Neural progenitor cell (in vitro differentiated cells): ENCODE measurements at regions not wholly inside any gene's neighbourhood (a gene's known extent, or its start where the extent isn't known, plus 50 kb on each side); places are given as distances from the start of the nearest gene placed in this dataset.
A peak's percentile ranks its signal among the peaks of the same experiment; 100 is the strongest.

ENCODE experiments used
- DNase-seq: peaks from one replicate; pipeline ENCODE4 v3.0.0-alpha.2; 2016; ENCODE audit warnings: low spot score
- H2AFZ ChIP-seq: fragments of 200-600 bp; sonication (generic); replicated peaks from 2 replicates; pipeline ENCODE4 v1.6.1; 2016; ENCODE audit warnings: antibody characterized with exemption
- H3F3A ChIP-seq: fragments of 200-600 bp; sonication (generic); 2 replicates; pipeline ENCODE4 v1.6.1; 2016; ENCODE audit warnings: antibody characterized with exemption, low read depth
- H3K27ac ChIP-seq: fragments of 200-600 bp; sonication (generic); 2 replicates; pipeline ENCODE4 v1.5.1; 2016; ENCODE audit warnings: mild to moderate bottlenecking
- H3K27me3 ChIP-seq: fragments of 200-600 bp; sonication (generic); 2 replicates; pipeline ENCODE4 v1.6.1; 2016; ENCODE audit warnings: mild to moderate bottlenecking, moderate library complexity
- H3K36me3 ChIP-seq: fragments of 200-600 bp; sonication (generic); 2 replicates; pipeline ENCODE4 v1.5.1; 2016
- H3K4me1 ChIP-seq: fragments of 200-600 bp; sonication (generic); 2 replicates; pipeline ENCODE4 v1.6.1; 2016; ENCODE audit warnings: mixed run types
- H3K4me2 ChIP-seq: fragments of 200-600 bp; sonication (generic); 2 replicates; pipeline ENCODE4 v1.6.1; 2016
- H3K4me3 ChIP-seq: fragments of 200-600 bp; sonication (generic); 2 replicates; pipeline ENCODE4 v1.5.1; 2016
- H3K79me2 ChIP-seq: fragments of 200-600 bp; sonication (generic); 2 replicates; pipeline ENCODE4 v1.6.1; 2016; ENCODE audit warnings: low read depth
- H3K9ac ChIP-seq: fragments of 200-600 bp; sonication (generic); 2 replicates; pipeline ENCODE4 v1.6.1; 2016
- H3K9me3 ChIP-seq: fragments of 200-600 bp; sonication (generic); 2 replicates; pipeline ENCODE4 v1.5.1; 2016; ENCODE audit warnings: low read depth
- H4K20me1 ChIP-seq: fragments of 200-600 bp; sonication (generic); 2 replicates; pipeline ENCODE4 v1.6.1; 2016; ENCODE audit warnings: low read depth
- H3K27ac Mint-ChIP-seq: 3 replicates; pipeline ENCODE4 v1.8.0; 2021; ENCODE audit warnings: mixed read lengths
- H3K27me3 Mint-ChIP-seq: 2 replicates; pipeline ENCODE4 v1.8.0; 2022; ENCODE audit warnings: low read depth, mild to moderate bottlenecking, inconsistent platforms, moderate library complexity, mixed read lengths; ENCODE audit not compliant: insufficient read depth
- H3K36me3 Mint-ChIP-seq: 3 replicates; pipeline ENCODE4 v1.8.0; 2021; ENCODE audit warnings: mixed read lengths
- H3K4me1 Mint-ChIP-seq: 3 replicates; pipeline ENCODE4 v1.8.0; 2021; ENCODE audit warnings: mixed read lengths
- H3K4me3 Mint-ChIP-seq: 3 replicates; pipeline ENCODE4 v1.8.0; 2021; ENCODE audit warnings: mild to moderate bottlenecking, moderate library complexity, mixed read lengths
- H3K9me3 Mint-ChIP-seq: 3 replicates; pipeline ENCODE4 v1.8.0; 2020; ENCODE audit warnings: mixed read lengths
- EZH2 ChIP-seq: fragments of 200-600 bp; sonication (generic); IDR thresholded peaks from 2 replicates; pipeline ENCODE4 v1.6.1; 2017; ENCODE audit warnings: antibody characterized with exemption, mild to moderate bottlenecking, moderate library complexity
- EZH2phosphoT487 ChIP-seq: fragments of 200-600 bp; sonication (generic); IDR thresholded peaks from 2 replicates; pipeline ENCODE4 v1.6.1; 2017; ENCODE audit warnings: antibody characterized with exemption
- TF ChIP-seq, protein P1 (sequence below): fragments of 200-600 bp; sonication (generic); IDR thresholded peaks from 2 replicates; pipeline ENCODE4 v1.5.1; 2017; ENCODE audit warnings: antibody characterized with exemption, mild to moderate bottlenecking

DNA sequence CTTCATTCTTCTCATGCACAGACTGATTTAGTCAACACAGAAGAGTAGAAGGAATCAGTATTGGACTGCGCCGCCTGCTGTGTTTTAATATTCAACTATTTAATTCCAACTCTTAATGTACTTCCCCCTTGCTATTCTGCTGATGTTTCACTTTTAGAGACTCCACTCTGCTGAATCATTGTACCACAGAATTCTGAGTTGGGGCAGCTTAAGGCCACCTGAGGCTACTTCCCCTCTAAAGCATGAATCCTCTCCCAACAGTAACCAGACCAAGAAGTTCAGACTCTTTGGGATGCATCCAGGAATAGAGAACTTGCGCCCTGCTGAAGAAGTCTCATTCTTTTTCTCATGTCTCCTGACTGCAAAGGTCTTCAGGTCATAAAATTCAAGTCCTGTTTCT lies 708.8 kb downstream of the UQCRFS1 start:
- Mint-ChIP-seq H3K36me3 (no peaks in the 10 kb centered on the region), H3K27me3 (peaks cover 4% of the 10 kb centered on the region), H3K27ac (peak overlapping the region; percentile 36), H3K9me3 (no peaks in the 10 kb centered on the region), H3K4me1 (peaks cover 34% of the 10 kb centered on the region), H3K4me3 (no peak overlapping the region)
- no peaks in the 10 kb centered on the region for H4K20me1 ChIP-seq
- H3K27ac ChIP-seq: no peak overlapping the region
- H3K9me3 ChIP-seq: no peaks in the 10 kb centered on the region
- no peak overlapping the region for H3K4me3 ChIP-seq
- TF ChIP-seq EZH2phosphoT487 (no peak), EZH2 (no peak)
- TF ChIP-seq, protein P1, sequence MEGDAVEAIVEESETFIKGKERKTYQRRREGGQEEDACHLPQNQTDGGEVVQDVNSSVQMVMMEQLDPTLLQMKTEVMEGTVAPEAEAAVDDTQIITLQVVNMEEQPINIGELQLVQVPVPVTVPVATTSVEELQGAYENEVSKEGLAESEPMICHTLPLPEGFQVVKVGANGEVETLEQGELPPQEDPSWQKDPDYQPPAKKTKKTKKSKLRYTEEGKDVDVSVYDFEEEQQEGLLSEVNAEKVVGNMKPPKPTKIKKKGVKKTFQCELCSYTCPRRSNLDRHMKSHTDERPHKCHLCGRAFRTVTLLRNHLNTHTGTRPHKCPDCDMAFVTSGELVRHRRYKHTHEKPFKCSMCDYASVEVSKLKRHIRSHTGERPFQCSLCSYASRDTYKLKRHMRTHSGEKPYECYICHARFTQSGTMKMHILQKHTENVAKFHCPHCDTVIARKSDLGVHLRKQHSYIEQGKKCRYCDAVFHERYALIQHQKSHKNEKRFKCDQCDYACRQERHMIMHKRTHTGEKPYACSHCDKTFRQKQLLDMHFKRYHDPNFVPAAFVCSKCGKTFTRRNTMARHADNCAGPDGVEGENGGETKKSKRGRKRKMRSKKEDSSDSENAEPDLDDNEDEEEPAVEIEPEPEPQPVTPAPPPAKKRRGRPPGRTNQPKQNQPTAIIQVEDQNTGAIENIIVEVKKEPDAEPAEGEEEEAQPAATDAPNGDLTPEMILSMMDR: no peak
- H2AFZ ChIP-seq: no peak overlapping the region
- H3K4me1 ChIP-seq: peaks cover 16% of the 10 kb centered on the region
- no peaks in the 10 kb centered on the region for H3K79me2 ChIP-seq
- DNase-seq: no peak
- no peaks in the 10 kb centered on the region for H3F3A ChIP-seq
- no peaks in the 10 kb centered on the region for H3K36me3 ChIP-seq
- no peak overlapping the region for H3K9ac ChIP-seq
- H3K4me2 ChIP-seq: no peak overlapping the region
- no peaks in the 10 kb centered on the region for H3K27me3 ChIP-seq

DNA sequence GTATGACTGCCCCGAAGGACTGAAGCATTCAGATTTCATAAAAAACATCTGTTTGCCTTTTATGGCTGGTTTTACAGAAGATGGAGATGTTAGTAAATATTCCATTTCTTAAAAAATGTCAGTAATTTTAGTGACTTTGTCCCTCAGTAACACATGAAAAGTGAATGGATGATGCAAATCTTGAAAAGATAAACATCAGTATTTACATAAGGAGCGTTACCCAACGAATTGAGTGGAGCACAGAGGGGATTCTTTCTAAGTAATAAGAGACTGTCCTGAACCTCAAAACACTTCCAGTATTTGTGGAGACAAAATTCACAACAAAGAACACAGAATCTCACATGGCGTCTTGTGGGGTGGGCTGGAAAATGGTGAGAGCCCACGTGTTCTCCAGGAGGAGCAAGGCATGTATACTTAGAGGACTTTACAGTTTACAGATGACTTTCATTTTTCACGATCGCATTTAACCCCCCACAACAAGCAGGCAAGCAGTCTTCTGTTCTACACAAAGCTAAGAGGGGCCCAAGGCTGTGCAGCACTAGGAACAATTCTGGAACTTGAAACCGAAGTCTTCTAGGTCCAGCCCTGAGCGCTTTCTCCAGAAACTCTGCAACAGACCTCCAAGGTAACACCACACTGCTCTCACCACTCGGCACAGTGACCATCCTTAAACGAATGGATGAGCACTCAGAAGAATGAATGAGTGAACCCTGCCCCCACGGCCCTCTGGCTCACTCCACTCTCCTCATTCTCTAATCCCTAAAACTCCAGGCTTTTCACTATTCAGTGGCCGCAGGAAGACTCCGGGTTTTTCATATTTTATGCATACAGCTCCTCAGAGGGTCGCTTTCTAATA lies 709.8 kb downstream of the UQCRFS1 start:
- H3K27me3 ChIP-seq: no peaks in the 10 kb centered on the region
- peaks cover 36% of the 10 kb centered on the region for H3K4me1 Mint-ChIP-seq
- DNase-seq: no peak
- no peaks in the 10 kb centered on the region for H4K20me1 ChIP-seq
- H3K4me2 ChIP-seq: no peak overlapping the region
- H3K9ac ChIP-seq: no peak overlapping the region
- peak overlapping the region; percentile 87 for H2AFZ ChIP-seq
- H3F3A ChIP-seq: no peaks in the 10 kb centered on the region
- no peak overlapping the region for H3K27ac ChIP-seq
- peaks cover 4% of the 10 kb centered on the region for H3K27me3 Mint-ChIP-seq
- no peaks in the 10 kb centered on the region for H3K36me3 ChIP-seq
- no peaks in the 10 kb centered on the region for H3K36me3 Mint-ChIP-seq
- H3K4me1 ChIP-seq: peaks cover 10% of the 10 kb centered on the region
- no peaks in the 10 kb centered on the region for H3K9me3 Mint-ChIP-seq
- H3K27ac Mint-ChIP-seq: peak overlapping the region; percentile 96
- no peak overlapping the region for H3K4me3 Mint-ChIP-seq
- TF ChIP-seq, protein P1: no peak
- TF ChIP-seq EZH2phosphoT487 (no peak), EZH2 (no peak)
- H3K9me3 ChIP-seq: no peaks in the 10 kb centered on the region
- H3K79me2 ChIP-seq: no peaks in the 10 kb centered on the region
- no peak overlapping the region for H3K4me3 ChIP-seq

DNA sequence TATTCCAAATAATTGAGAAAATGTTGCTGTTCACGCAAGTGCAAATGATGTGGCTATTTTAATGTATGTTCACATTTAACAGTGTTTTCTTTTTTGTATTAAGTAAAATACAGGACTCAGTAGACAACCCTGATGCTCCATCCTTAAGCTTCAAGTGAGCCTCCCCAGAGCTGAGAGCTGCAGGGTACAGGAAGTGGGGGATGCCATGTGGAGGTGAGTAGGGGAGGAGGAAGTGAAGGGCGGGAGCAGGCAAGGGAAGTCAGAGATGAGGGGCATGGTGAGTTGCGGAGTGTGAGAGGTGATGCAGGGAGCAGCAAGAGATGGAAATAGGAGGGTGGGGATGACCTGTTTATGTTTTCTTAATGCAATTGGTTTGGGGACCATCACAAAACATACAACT lies 711.0 kb downstream of the UQCRFS1 start:
- Histone ChIP-seq H3K9ac (no peak overlapping the region), H3K27ac (no peak overlapping the region), H2AFZ (no peak overlapping the region), H3K4me3 (no peak overlapping the region), H3K4me2 (no peak overlapping the region), H4K20me1 (no peaks in the 10 kb centered on the region), H3K79me2 (no peaks in the 10 kb centered on the region), H3F3A (no peaks in the 10 kb centered on the region), H3K9me3 (no peaks in the 10 kb centered on the region), H3K27me3 (no peaks in the 10 kb centered on the region), H3K4me1 (peaks cover 10% of the 10 kb centered on the region), H3K36me3 (no peaks in the 10 kb centered on the region)
- TF ChIP-seq EZH2phosphoT487 (no peak), EZH2 (no peak)
- TF ChIP-seq, protein P1: no peak
- H3K4me1 Mint-ChIP-seq: peaks cover 36% of the 10 kb centered on the region
- no peak for DNase-seq
- H3K27ac Mint-ChIP-seq: no peak overlapping the region
- peaks cover 4% of the 10 kb centered on the region for H3K27me3 Mint-ChIP-seq
- H3K36me3 Mint-ChIP-seq: no peaks in the 10 kb centered on the region
- no peak overlapping the region for H3K4me3 Mint-ChIP-seq
- no peaks in the 10 kb centered on the region for H3K9me3 Mint-ChIP-seq
